ENCODE measurements at regions not wholly inside any gene's neighbourhood (a gene's known extent, or its start where the extent isn't known, plus 50 kb on each side); places are given as distances from the start of the nearest gene placed in this dataset.

DNA sequence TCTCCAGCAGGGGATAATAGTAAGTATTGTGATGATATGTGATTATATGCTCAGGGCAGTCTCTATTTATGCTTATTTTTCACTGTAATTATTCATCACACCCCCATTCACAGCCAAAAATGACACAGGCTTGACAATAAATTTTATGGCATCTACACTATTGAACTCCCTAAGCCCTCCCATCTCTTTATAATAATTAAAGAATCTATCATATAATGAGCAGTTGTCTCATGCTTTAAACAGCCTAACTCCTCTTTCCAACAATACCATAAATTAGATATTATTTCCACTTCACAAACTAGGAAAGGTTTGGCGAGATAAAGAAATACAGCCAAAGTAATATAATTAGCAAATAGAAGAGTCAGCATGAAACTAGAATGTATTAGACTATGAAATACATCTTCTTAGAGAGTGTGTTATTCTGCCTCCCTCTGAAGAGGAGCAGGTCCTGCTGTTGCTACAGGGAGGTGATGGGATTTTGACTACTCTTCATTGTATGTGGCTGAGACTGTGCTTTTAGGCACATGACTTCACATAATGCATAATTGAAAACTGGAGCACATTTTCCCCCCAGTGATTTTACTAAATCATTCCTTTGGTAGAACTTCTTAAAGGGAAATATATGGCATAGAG is 488.8 kb downstream of the HTR1A start:
- POLR2A ChIA-PET, result no interaction called here
- WGBS (ENCODE audit: insufficient coverage, insufficient replicate concordance, low lambda C conversion rate, missing lambda C conversion rate), result 0% methylated on average over 1 of the region's 1 CpG

More for the DNA sequence above, 488.8 kb downstream of the HTR1A start:
- H3K36me3 ChIP-seq (ENCODE audit: control insufficient read depth in 2 of 2, insufficient read depth in 2 of 2, low read length in 1 of 2), result no peaks in the 10 kb centered on the region
- H3K9ac ChIP-seq (ENCODE audit: control insufficient read depth, insufficient read depth, low read length), result no peak overlapping the region
- H3K4me2 ChIP-seq (ENCODE audit: control insufficient read depth, insufficient read depth), result no peak overlapping the region
- CTCF ChIA-PET, result no interaction called here
- H3K4me1 ChIP-seq (ENCODE audit: control insufficient read depth, insufficient read depth, low read length), result no peaks in the 10 kb centered on the region
- no peaks in the 10 kb centered on the region for H3K79me2 ChIP-seq (ENCODE audit: control insufficient read depth, insufficient read depth, low read length)
- no peaks in the 10 kb centered on the region for H3K9me3 ChIP-seq (replicated peaks; ENCODE audit: control insufficient read depth, insufficient read depth, low read length)
- H3K27me3 ChIP-seq (replicated peaks in 1 of 2; ENCODE audit: control insufficient read depth in 2 of 2, insufficient read depth in 2 of 2, low read length in 1 of 2), result no peaks in the 10 kb centered on the region
- H3K4me3 ChIP-seq, result no peak overlapping the region
- SMC1A ChIA-PET (ENCODE audit: uncharacterized antibody, unreplicated experiment), result no interaction called here
- in situ Hi-C loops (cut with MboI), result no loop called here
- H2AFZ ChIP-seq (ENCODE audit: control insufficient read depth, low read depth, low read length), result no peak overlapping the region
- DNase-seq (ENCODE audit: low read depth, low spot score), result no peak
- BruUV-seq (replicated peaks), result no TSS peak
- FAIRE-seq, result no peak
- RAD21 ChIA-PET (ENCODE audit: unreplicated experiment), result no interaction called here
- TF ChIP-seq NRF1 (conservative IDR thresholded peaks at IDR 0.05; ENCODE audit: low read depth, low read length) (no peak), GABPA (IDR thresholded peaks at IDR 0.05; ENCODE audit: low read depth) (no peak), POLR2A (IDR thresholded peaks at IDR 0.05; ENCODE audit: low read depth, low read length) (no peak), STAT3 (IDR thresholded peaks at IDR 0.05; ENCODE audit: low read depth, low read length) (no peak)
- TF ChIP-seq, protein P1, sequence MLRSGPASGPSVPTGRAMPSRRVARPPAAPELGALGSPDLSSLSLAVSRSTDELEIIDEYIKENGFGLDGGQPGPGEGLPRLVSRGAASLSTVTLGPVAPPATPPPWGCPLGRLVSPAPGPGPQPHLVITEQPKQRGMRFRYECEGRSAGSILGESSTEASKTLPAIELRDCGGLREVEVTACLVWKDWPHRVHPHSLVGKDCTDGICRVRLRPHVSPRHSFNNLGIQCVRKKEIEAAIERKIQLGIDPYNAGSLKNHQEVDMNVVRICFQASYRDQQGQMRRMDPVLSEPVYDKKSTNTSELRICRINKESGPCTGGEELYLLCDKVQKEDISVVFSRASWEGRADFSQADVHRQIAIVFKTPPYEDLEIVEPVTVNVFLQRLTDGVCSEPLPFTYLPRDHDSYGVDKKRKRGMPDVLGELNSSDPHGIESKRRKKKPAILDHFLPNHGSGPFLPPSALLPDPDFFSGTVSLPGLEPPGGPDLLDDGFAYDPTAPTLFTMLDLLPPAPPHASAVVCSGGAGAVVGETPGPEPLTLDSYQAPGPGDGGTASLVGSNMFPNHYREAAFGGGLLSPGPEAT (IDR thresholded peaks at IDR 0.05; ENCODE audit: low read depth), result no peak
- TF ChIP-seq, protein P2, sequence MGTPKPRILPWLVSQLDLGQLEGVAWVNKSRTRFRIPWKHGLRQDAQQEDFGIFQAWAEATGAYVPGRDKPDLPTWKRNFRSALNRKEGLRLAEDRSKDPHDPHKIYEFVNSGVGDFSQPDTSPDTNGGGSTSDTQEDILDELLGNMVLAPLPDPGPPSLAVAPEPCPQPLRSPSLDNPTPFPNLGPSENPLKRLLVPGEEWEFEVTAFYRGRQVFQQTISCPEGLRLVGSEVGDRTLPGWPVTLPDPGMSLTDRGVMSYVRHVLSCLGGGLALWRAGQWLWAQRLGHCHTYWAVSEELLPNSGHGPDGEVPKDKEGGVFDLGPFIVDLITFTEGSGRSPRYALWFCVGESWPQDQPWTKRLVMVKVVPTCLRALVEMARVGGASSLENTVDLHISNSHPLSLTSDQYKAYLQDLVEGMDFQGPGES (IDR thresholded peaks at IDR 0.05), result no peak
- no peak overlapping the region for H3K27ac ChIP-seq (ENCODE audit: control insufficient read depth, insufficient read depth)
- no peak for ATAC-seq
- intact Hi-C loops (cut with micrococcal nuclease; ENCODE audit: unreplicated experiment), result no loop called here
- H4K20me1 ChIP-seq (ENCODE audit: control insufficient read depth, insufficient read depth), result no peaks in the 10 kb centered on the region

All from GM12878 (cell line).